A673 (cell line): ENCODE measurements at regions not wholly inside any gene's neighbourhood (a gene's known extent, or its start where the extent isn't known, plus 50 kb on each side); places are given as distances from the start of the nearest gene placed in this dataset.

Source experiments
- CTCF ChIP-seq: fragments of 300-800, 200-600 bp; sonication (generic); conservative IDR thresholded peaks from 2 replicates; pipeline ENCODE4 v1.5.1; 2017; ENCODE audit warnings: low read depth, mild to moderate bottlenecking, antibody characterized with exemption, low read length, moderate library complexity, mixed read lengths
- EZH2 ChIP-seq: fragments of 200-600 bp; sonication (generic); IDR thresholded peaks from 2 replicates; pipeline ENCODE4 v1.6.1; 2017; ENCODE audit warnings: borderline replicate concordance, low read depth, mild to moderate bottlenecking, mixed read lengths, antibody characterized with exemption, low read length; ENCODE audit not compliant: poor library complexity, severe bottlenecking

DNA sequence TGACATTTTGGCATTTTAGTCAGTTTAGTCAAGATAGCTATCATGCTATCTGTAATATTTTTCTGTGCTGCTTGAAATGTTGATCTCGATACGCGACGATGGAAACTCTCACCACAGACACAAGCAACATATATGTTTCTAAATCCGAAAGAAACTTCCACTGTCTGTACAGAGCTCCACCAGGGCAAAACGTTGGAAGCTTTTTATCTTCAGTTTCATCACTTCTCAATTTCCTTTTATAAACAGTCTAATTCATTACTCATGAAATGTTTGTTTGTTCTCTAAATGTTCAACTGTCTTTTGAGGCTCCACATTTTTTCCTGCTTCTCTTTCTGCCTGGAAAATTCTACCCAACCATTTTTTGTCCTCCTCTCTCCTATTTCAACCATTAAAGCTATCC lies 737.6 kb downstream of the SLC16A7 start:
- TF ChIP-seq CTCF: no peak
- no peak for TF ChIP-seq EZH2
